ENCODE measurements at regions not wholly inside any gene's neighbourhood (a gene's known extent, or its start where the extent isn't known, plus 50 kb on each side); places are given as distances from the start of the nearest gene placed in this dataset.

DNA sequence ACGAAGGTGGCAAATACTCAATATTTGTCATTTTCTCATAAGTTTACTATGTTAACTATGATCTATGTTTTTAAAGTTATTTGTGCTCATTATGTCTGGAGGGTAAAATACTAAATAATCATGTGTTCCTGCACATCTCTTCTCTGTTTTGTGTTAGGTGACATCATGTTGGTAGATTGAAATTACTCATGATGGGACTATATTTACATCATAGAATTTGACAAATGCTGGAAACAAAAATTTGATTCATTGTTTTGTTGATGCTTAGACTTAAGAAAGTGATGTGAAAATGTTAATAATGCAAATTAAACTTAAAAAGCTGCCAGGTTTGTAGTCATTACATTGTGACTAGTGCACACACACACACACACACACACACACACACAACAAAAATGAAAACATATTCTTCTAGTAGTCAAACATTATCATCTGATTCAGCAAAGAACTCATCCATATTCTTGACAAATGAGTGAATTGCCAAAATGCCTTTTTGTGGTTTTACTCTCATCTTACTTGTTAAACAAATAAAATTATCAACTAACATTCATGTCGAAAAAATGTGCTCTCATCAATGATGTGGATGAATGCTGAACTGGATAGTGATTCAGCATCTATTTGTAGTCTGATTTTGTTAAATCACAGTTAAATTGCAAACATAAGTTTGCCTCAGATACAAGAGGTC lies 870.7 kb downstream of the BRINP3 start:
- intact Hi-C loops (cut with micrococcal nuclease; ENCODE audit: unreplicated experiment) = no loop called here
- no peaks in the 10 kb centered on the region for H3K79me2 ChIP-seq (ENCODE audit: insufficient read depth, low read depth, low read length)
- no peak for DNase-seq (ENCODE audit: low spot score)
- ChIA-PET CTCF (ENCODE audit: unreplicated experiment) (no interaction called here), POLR2A (no interaction called here)
- TF ChIP-seq CTCF (conservative IDR thresholded peaks at IDR 0.05; ENCODE audit: low read length) (no peak), EZH2phosphoT487 (IDR thresholded peaks at IDR 0.05; ENCODE audit: borderline replicate concordance, low read depth, low read length) (no peak)
- no TSS peak for BruUV-seq (replicated peaks)
- H3K4me2 ChIP-seq (ENCODE audit: low read length) = no peak overlapping the region
- no peaks in the 10 kb centered on the region for H3K36me3 ChIP-seq (ENCODE audit: insufficient read depth, low read length)
- H3K4me3 ChIP-seq (ENCODE audit: low read depth, low read length, poor library complexity, severe bottlenecking) = no peak overlapping the region
- no peaks in the 10 kb centered on the region for H3K9me3 ChIP-seq (ENCODE audit: low read length)
- no peak overlapping the region for H2AFZ ChIP-seq (ENCODE audit: low read length)
- H3K27ac ChIP-seq (ENCODE audit: low read depth, low read length, poor library complexity, severe bottlenecking) = no peak overlapping the region
- no peaks in the 10 kb centered on the region for H4K20me1 ChIP-seq (ENCODE audit: insufficient read depth, low read length)
- H3K9me2 ChIP-seq (ENCODE audit: insufficient read depth, low read length) = no peaks in the 10 kb centered on the region
- H3K4me1 ChIP-seq (ENCODE audit: insufficient read depth, low read length, poor library complexity, severe bottlenecking) = no peaks in the 10 kb centered on the region

DNA sequence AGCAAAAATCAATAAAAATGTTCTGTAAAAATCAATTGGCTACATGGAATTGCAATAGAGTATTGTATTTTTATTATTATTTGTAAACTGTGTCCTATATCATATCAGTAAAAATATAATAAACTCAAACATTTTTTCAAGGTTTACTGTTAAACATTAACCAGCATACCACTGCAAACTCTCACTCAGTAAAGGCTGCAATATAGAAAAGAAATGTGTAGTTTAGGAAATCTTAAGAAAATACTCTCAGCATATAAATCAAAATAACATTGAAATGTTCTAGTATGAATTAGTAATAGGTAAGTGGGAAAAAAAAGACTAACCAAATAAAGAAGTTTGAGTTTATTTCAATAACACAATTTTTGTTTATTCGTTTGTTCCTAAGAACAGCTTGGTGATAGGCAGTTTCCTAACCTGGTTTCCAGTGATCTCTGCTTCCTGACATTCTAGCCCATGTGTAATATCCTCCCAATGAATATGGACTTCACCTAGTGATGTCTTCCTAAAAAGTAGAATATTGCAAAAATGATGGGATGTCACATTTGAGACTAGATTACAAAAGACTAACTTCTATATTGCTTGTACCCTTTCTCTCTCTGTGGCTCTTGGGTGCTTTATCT lies 870.1 kb downstream of the BRINP3 start:
- no peak for DNase-seq (ENCODE audit: low spot score)
- intact Hi-C loops (cut with micrococcal nuclease; ENCODE audit: unreplicated experiment) = no loop called here
- POLR2A ChIA-PET = no interaction called here
- Histone ChIP-seq H3K9me3 (ENCODE audit: low read length) (no peaks in the 10 kb centered on the region), H3K9me2 (ENCODE audit: insufficient read depth, low read length) (no peaks in the 10 kb centered on the region), H3K79me2 (ENCODE audit: insufficient read depth, low read depth, low read length) (no peaks in the 10 kb centered on the region), H3K4me2 (ENCODE audit: low read length) (no peak overlapping the region), H3K4me1 (ENCODE audit: insufficient read depth, low read length, poor library complexity, severe bottlenecking) (no peaks in the 10 kb centered on the region), H3K36me3 (ENCODE audit: insufficient read depth, low read length) (no peaks in the 10 kb centered on the region), H3K4me3 (ENCODE audit: low read depth, low read length, poor library complexity, severe bottlenecking) (no peak overlapping the region), H2AFZ (ENCODE audit: low read length) (no peak overlapping the region), H4K20me1 (ENCODE audit: insufficient read depth, low read length) (no peaks in the 10 kb centered on the region), H3K27ac (ENCODE audit: low read depth, low read length, poor library complexity, severe bottlenecking) (no peak overlapping the region)
- CTCF ChIA-PET (ENCODE audit: unreplicated experiment) = no interaction called here
- TF ChIP-seq CTCF (conservative IDR thresholded peaks at IDR 0.05; ENCODE audit: low read length) = no peak
- TF ChIP-seq EZH2phosphoT487 (IDR thresholded peaks at IDR 0.05; ENCODE audit: borderline replicate concordance, low read depth, low read length) = no peak
- no TSS peak for BruUV-seq (replicated peaks)

DNA sequence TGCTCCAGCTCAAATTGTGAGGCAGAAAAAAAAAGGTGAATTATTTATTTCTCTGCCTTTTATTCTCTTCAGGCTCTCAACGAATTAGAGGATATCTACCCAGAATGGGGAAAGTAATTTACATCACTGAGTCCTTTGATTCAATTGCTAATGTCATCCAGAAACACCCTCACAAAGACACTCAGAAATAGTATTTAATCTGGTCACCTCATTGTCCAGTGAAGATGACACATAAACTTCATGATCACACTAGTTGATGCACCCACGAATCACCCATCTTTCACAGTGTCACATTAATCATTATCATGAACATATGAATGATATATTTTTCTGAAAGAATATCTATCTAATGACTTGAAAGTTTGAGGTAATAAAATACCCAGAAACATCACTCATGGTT lies 868.5 kb downstream of the BRINP3 start:
- no TSS peak for BruUV-seq (replicated peaks)
- H3K4me3 ChIP-seq (ENCODE audit: low read depth, low read length, poor library complexity, severe bottlenecking) = no peak overlapping the region
- ChIA-PET CTCF (ENCODE audit: unreplicated experiment) (no interaction called here), POLR2A (no interaction called here)
- H4K20me1 ChIP-seq (ENCODE audit: insufficient read depth, low read length) = no peaks in the 10 kb centered on the region
- TF ChIP-seq EZH2phosphoT487 (IDR thresholded peaks at IDR 0.05; ENCODE audit: borderline replicate concordance, low read depth, low read length) = no peak
- TF ChIP-seq CTCF (conservative IDR thresholded peaks at IDR 0.05; ENCODE audit: low read length) = no peak
- H2AFZ ChIP-seq (ENCODE audit: low read length) = no peak overlapping the region
- no peaks in the 10 kb centered on the region for H3K79me2 ChIP-seq (ENCODE audit: insufficient read depth, low read depth, low read length)
- no peaks in the 10 kb centered on the region for H3K9me3 ChIP-seq (ENCODE audit: low read length)
- H3K36me3 ChIP-seq (ENCODE audit: insufficient read depth, low read length) = no peaks in the 10 kb centered on the region
- intact Hi-C loops (cut with micrococcal nuclease; ENCODE audit: unreplicated experiment) = no loop called here
- no peaks in the 10 kb centered on the region for H3K4me1 ChIP-seq (ENCODE audit: insufficient read depth, low read length, poor library complexity, severe bottlenecking)
- DNase-seq (ENCODE audit: low spot score) = no peak
- no peak overlapping the region for H3K4me2 ChIP-seq (ENCODE audit: low read length)
- H3K27ac ChIP-seq (ENCODE audit: low read depth, low read length, poor library complexity, severe bottlenecking) = no peak overlapping the region
- no peaks in the 10 kb centered on the region for H3K9me2 ChIP-seq (ENCODE audit: insufficient read depth, low read length)

Measured in OCI-LY7 (cell line).